ENCODE measurements at regions not wholly inside any gene's neighbourhood (a gene's known extent, or its start where the extent isn't known, plus 50 kb on each side); places are given as distances from the start of the nearest gene placed in this dataset.

DNA sequence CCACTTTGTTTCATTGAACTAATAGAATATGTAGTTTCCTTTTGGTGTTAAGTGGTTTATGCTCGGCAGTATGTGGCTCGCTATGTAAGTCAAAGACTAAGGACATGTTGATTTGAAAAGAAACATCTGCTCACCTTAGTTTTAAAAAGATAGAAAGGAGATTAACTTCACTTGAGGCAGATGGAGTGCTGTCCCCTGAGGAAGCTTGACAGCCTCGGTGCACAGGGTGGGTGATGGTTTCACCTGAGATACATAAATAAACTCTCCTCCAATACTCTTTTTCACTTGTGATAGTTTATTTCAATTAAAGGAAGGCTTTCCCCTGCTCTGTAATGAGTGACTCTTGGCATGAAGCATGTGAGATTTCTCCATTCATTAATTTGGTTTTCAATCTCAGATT is 70.8 kb upstream of the FMN2 start:
- TF ChIP-seq, protein P1, sequence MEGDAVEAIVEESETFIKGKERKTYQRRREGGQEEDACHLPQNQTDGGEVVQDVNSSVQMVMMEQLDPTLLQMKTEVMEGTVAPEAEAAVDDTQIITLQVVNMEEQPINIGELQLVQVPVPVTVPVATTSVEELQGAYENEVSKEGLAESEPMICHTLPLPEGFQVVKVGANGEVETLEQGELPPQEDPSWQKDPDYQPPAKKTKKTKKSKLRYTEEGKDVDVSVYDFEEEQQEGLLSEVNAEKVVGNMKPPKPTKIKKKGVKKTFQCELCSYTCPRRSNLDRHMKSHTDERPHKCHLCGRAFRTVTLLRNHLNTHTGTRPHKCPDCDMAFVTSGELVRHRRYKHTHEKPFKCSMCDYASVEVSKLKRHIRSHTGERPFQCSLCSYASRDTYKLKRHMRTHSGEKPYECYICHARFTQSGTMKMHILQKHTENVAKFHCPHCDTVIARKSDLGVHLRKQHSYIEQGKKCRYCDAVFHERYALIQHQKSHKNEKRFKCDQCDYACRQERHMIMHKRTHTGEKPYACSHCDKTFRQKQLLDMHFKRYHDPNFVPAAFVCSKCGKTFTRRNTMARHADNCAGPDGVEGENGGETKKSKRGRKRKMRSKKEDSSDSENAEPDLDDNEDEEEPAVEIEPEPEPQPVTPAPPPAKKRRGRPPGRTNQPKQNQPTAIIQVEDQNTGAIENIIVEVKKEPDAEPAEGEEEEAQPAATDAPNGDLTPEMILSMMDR (conservative IDR thresholded peaks at IDR 0.05; ENCODE audit: low read depth in 2 of 2): no peak
- TF ChIP-seq JUNB (IDR thresholded peaks at IDR 0.05; ENCODE audit: unreplicated experiment) (no peak), STAT1 (IDR thresholded peaks at IDR 0.05; ENCODE audit: unreplicated experiment) (no peak), EZH2 (IDR thresholded peaks at IDR 0.05; ENCODE audit: low read depth, unreplicated experiment) (no peak), EZH2phosphoT487 (IDR thresholded peaks at IDR 0.05; ENCODE audit: unreplicated experiment) (no peak), POLR2AphosphoS5 (IDR thresholded peaks at IDR 0.05; ENCODE audit: low read depth) (no peak)
- TF ChIP-seq, protein P2, sequence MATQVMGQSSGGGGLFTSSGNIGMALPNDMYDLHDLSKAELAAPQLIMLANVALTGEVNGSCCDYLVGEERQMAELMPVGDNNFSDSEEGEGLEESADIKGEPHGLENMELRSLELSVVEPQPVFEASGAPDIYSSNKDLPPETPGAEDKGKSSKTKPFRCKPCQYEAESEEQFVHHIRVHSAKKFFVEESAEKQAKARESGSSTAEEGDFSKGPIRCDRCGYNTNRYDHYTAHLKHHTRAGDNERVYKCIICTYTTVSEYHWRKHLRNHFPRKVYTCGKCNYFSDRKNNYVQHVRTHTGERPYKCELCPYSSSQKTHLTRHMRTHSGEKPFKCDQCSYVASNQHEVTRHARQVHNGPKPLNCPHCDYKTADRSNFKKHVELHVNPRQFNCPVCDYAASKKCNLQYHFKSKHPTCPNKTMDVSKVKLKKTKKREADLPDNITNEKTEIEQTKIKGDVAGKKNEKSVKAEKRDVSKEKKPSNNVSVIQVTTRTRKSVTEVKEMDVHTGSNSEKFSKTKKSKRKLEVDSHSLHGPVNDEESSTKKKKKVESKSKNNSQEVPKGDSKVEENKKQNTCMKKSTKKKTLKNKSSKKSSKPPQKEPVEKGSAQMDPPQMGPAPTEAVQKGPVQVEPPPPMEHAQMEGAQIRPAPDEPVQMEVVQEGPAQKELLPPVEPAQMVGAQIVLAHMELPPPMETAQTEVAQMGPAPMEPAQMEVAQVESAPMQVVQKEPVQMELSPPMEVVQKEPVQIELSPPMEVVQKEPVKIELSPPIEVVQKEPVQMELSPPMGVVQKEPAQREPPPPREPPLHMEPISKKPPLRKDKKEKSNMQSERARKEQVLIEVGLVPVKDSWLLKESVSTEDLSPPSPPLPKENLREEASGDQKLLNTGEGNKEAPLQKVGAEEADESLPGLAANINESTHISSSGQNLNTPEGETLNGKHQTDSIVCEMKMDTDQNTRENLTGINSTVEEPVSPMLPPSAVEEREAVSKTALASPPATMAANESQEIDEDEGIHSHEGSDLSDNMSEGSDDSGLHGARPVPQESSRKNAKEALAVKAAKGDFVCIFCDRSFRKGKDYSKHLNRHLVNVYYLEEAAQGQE (IDR thresholded peaks at IDR 0.05; ENCODE audit: unreplicated experiment): no peak

Measured in GM23338 (cell line).